Tibial nerve (tissue), 4 donors: ENCODE measurements at regions not wholly inside any gene's neighbourhood (a gene's known extent, or its start where the extent isn't known, plus 50 kb on each side); places are given as distances from the start of the nearest gene placed in this dataset.

Source experiments
- DNase-seq, 2 donors: peaks; one replicate each; pipeline ENCODE4 v3.0.0-alpha.2; 2019; ENCODE audit warnings: low spot score in 2 of 2
- H3K27ac ChIP-seq, 4 donors: fragments of 200-600 bp; sonication (generic) in 3 of 4; one replicate each; pipeline ENCODE4 v1.5.1; 2017 to 2019; ENCODE audit warnings: mild to moderate bottlenecking in 1 of 4
- H3K27me3 ChIP-seq, 2 donors: fragments of 200-600 bp; sonication (generic) in 1 of 2; one replicate each; pipeline versions ENCODE4 v1.5.1 to v1.6.0; 2017 to 2019
- H3K36me3 ChIP-seq, 3 donors: fragments of 200-600 bp; sonication (generic); one replicate each; pipeline ENCODE4 v1.5.1; 2018 to 2019
- H3K4me1 ChIP-seq, 4 donors: fragments of 200-600 bp; sonication (generic) in 3 of 4; one replicate each; pipeline ENCODE4 v1.5.1; 2017 to 2019
- H3K4me3 ChIP-seq, 4 donors: fragments of 200-600 bp; sonication (generic) in 3 of 4; one replicate each; pipeline ENCODE4 v1.5.1; 2017 to 2019; ENCODE audit warnings: mild to moderate bottlenecking in 1 of 4, moderate library complexity in 1 of 4
- H3K9me3 ChIP-seq, 4 donors: fragments of 200-600 bp; sonication (generic) in 3 of 4; one replicate each; pipeline ENCODE4 v1.5.1; 2017 to 2019
- EP300 ChIP-seq, 2 donors: sonication (generic); formaldehyde crosslinking; IDR thresholded peaks; one replicate each; pipeline ENCODE4 v1.6.1; 2017; ENCODE audit warnings: antibody characterized with exemption in 2 of 2, mild to moderate bottlenecking in 1 of 2
- POLR2A ChIP-seq, 2 donors: fragments of 450-650 bp; IDR thresholded peaks; one replicate each; pipeline ENCODE4 v1.6.1; 2017; ENCODE audit warnings: antibody characterized with exemption in 2 of 2, mild to moderate bottlenecking in 2 of 2, moderate library complexity in 2 of 2
- WGBS, 2 donors: methylation state at CpG; one replicate each; pipeline ENCODE4 v1.1.5; 2018; 5-methylcytosine and 5-hydroxymethylcytosine counted together
- TF ChIP-seq, protein P1 (sequence below), 5 experiments: fragments of 200-600 bp in 3 of 5; fragments of 450-650 bp in 2 of 5; sonication (generic) in 3 of 5; IDR thresholded peaks; one replicate each; pipeline ENCODE4 v1.5.1; 2016 to 2019; ENCODE audit warnings: antibody characterized with exemption in 5 of 5, mild to moderate bottlenecking in 3 of 5, moderate library complexity in 2 of 5

DNA sequence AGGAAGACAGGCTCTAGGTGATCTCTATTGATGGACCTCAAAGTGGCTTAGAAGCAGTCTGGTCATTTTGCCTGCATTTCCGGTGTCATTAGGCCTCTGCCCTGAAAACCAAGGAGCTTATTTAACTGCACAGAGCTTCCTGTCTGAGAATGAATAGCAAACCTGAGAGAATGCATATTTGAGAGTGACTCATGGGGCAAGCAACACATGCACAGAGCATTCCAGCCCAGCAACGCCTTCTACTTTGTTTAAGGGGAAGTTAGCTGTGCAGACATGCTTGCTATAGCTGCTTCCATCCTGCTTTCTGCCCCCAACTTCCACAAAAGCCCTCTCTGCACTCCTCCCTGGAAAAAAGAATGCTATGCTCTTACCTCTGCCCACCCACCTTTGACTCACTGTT, 232.8 kb downstream of the GRB14 start:
- 27 to 40% methylated on average over 2 of the region's 2 CpGs for WGBS, 2 donors
- no peak overlapping the region for H3K4me3 ChIP-seq
- no peaks in the 10 kb centered on the region for H3K36me3 ChIP-seq
- H3K4me1 ChIP-seq = no peaks in the 10 kb centered on the region
- TF ChIP-seq, protein P1, sequence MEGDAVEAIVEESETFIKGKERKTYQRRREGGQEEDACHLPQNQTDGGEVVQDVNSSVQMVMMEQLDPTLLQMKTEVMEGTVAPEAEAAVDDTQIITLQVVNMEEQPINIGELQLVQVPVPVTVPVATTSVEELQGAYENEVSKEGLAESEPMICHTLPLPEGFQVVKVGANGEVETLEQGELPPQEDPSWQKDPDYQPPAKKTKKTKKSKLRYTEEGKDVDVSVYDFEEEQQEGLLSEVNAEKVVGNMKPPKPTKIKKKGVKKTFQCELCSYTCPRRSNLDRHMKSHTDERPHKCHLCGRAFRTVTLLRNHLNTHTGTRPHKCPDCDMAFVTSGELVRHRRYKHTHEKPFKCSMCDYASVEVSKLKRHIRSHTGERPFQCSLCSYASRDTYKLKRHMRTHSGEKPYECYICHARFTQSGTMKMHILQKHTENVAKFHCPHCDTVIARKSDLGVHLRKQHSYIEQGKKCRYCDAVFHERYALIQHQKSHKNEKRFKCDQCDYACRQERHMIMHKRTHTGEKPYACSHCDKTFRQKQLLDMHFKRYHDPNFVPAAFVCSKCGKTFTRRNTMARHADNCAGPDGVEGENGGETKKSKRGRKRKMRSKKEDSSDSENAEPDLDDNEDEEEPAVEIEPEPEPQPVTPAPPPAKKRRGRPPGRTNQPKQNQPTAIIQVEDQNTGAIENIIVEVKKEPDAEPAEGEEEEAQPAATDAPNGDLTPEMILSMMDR (IDR thresholded peaks at IDR 0.05) = no peak
- no peak for TF ChIP-seq EP300 (IDR thresholded peaks at IDR 0.05)
- TF ChIP-seq POLR2A (IDR thresholded peaks at IDR 0.05) = no peak
- H3K27ac ChIP-seq = no peak overlapping the region
- no peak for DNase-seq
- H3K27me3 ChIP-seq = no peaks in the 10 kb centered on the region
- no peaks in the 10 kb centered on the region for H3K9me3 ChIP-seq

DNA sequence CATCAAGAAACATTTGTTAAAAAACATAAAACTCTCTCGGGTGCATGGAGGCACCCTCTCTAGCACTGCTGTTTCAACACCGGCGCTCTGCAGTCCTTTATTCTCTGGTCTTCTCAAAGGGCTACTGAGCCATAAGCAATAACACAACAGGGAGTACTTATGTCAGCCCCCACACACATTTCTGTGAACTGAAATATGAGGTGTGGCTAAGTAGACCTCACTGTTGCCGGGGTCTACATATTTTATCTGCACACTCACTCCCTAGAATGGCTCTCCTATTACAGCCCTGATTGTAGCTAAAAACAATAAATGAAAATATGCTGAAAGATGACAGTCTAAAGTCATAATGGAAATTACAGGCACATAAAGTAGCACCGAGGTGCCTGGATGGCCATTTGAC, 235.1 kb downstream of the GRB14 start:
- Histone ChIP-seq H3K4me3 (no peak overlapping the region), H3K27me3 (no peaks in the 10 kb centered on the region), H3K4me1 (no peaks in the 10 kb centered on the region), H3K27ac (no peak overlapping the region), H3K9me3 (no peaks in the 10 kb centered on the region), H3K36me3 (no peaks in the 10 kb centered on the region)
- TF ChIP-seq, protein P1 (IDR thresholded peaks at IDR 0.05) = no peak
- TF ChIP-seq EP300 (IDR thresholded peaks at IDR 0.05) (no peak), POLR2A (IDR thresholded peaks at IDR 0.05) (no peak)
- DNase-seq = no peak
- 61 to 81% methylated on average over 5 of the region's 5 CpGs for WGBS, 2 donors

DNA sequence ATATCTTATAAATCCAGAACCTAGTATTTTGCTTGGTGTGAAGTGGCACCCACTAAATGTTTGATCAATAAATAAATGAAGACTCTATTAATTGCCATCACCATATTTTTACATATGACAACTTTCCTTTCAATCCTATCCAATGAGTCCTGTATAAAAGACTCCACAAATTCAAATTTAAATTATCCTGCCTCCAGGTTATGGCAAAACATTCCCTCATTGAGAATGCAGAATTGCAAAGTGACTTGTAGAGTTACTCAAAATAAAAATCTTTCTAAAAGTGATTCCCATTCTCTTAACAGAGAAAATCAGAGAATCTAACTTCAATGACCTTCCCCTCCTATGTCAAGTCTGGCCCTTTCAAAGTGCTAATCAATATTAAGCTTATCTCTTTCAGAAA, 236.8 kb downstream of the GRB14 start:
- TF ChIP-seq, protein P1 (IDR thresholded peaks at IDR 0.05) = no peak
- no peak for TF ChIP-seq EP300 (IDR thresholded peaks at IDR 0.05)
- no peak for TF ChIP-seq POLR2A (IDR thresholded peaks at IDR 0.05)
- H3K27ac ChIP-seq = no peak overlapping the region
- no peak overlapping the region for H3K4me3 ChIP-seq
- no peaks in the 10 kb centered on the region for H3K27me3 ChIP-seq
- no peaks in the 10 kb centered on the region for H3K36me3 ChIP-seq
- no peaks in the 10 kb centered on the region for H3K9me3 ChIP-seq
- no peaks in the 10 kb centered on the region for H3K4me1 ChIP-seq
- DNase-seq = no peak

DNA sequence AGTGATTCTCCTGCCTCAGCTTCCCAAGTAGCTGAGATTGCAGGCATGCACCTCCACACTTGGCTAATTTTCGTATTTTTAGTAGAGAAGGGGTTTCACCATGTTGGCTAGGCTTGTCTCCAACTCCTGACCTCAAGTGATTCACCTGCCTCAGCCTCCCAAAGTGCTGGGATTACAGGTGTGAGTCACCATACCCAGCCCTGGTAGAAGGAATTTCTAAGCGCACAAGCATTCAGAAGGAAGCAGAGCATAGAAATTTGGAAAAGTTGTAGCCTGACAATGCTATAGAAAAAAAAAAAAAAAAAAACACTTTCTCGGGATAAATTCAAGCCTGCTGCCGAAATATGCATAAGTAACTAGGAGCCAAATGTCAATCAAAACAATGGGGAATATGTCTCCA, 249.4 kb downstream of the GRB14 start:
- DNase-seq = no peak
- H3K27ac ChIP-seq = no peak overlapping the region
- TF ChIP-seq EP300 (IDR thresholded peaks at IDR 0.05) (no peak), POLR2A (IDR thresholded peaks at IDR 0.05) (no peak)
- TF ChIP-seq, protein P1 (IDR thresholded peaks at IDR 0.05) = no peak
- H3K27me3 ChIP-seq = no peaks in the 10 kb centered on the region
- H3K36me3 ChIP-seq = no peaks in the 10 kb centered on the region
- peaks cover 0 to 18% (median 0%) of the 10 kb centered on the region in 4 donors for H3K4me1 ChIP-seq
- 87 to 94% methylated on average over 4 of the region's 4 CpGs for WGBS, 2 donors
- H3K9me3 ChIP-seq = peaks cover 0 to 8% (median 0%) of the 10 kb centered on the region in 4 donors
- no peak overlapping the region for H3K4me3 ChIP-seq

DNA sequence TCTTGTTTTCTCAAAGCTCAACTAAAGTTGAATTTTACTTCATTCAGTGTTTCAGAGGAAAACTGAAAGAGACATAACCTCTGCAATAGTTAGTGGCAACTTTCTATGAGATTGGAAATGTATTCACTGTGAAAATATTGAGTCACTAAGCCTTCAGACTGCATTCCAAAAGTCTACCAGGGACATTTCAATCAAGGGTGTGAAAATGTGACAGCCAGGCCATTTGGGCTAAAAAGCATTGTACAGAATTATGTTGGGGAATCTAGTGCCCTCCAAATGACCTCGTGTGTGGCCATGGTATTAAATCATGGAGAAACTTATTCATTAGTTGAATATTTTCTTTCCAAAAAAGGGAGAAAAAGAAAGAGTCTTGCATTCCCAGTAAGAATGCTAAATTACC, 251.9 kb downstream of the GRB14 start:
- peaks cover 0 to 18% (median 0%) of the 10 kb centered on the region in 4 donors for H3K4me1 ChIP-seq
- H3K4me3 ChIP-seq = no peak overlapping the region
- WGBS, 2 donors = 17 to 23% methylated on average over 1 of the region's 1 CpG
- H3K9me3 ChIP-seq = peaks cover 0 to 8% (median 0%) of the 10 kb centered on the region in 4 donors
- no peaks in the 10 kb centered on the region for H3K36me3 ChIP-seq
- H3K27ac ChIP-seq = peak overlapping the region in 1 of 4 donors; percentile 34
- no peak for DNase-seq
- TF ChIP-seq, protein P1 (IDR thresholded peaks at IDR 0.05) = no peak
- TF ChIP-seq POLR2A (IDR thresholded peaks at IDR 0.05) = no peak
- no peak for TF ChIP-seq EP300 (IDR thresholded peaks at IDR 0.05)
- no peaks in the 10 kb centered on the region for H3K27me3 ChIP-seq
